Liver (tissue), 8 donors: ENCODE measurements at regions not wholly inside any gene's neighbourhood (a gene's known extent, or its start where the extent isn't known, plus 50 kb on each side); places are given as distances from the start of the nearest gene placed in this dataset.

ENCODE experiments used
- DNase-seq: peaks from one replicate; pipeline ENCODE4 v3.0.0-alpha.2; 2017; ENCODE audit warnings: low spot score
- H3K27ac ChIP-seq, 2 donors: one replicate each; pipeline ENCODE4 v1.7.0; 2013; ENCODE audit warnings: inconsistent platforms in 2 of 2, low read length in 2 of 2, control low read depth in 1 of 2, low read depth in 1 of 2, mild to moderate bottlenecking in 1 of 2
- H3K27me3 ChIP-seq, 4 donors: one replicate each; pipeline versions ENCODE4 v1.6.1 to v1.7.0; 2013; ENCODE audit warnings: low read length in 3 of 4, inconsistent platforms in 1 of 4, mild to moderate bottlenecking in 1 of 4, moderate library complexity in 1 of 4; ENCODE audit not compliant: control insufficient read depth in 4 of 4, insufficient read depth in 4 of 4
- H3K36me3 ChIP-seq, 4 donors: one replicate each; pipeline versions ENCODE4 v1.6.1 to v1.7.0; 2013; ENCODE audit warnings: low read length in 3 of 4, mild to moderate bottlenecking in 3 of 4, low read depth in 1 of 4, moderate library complexity in 1 of 4; ENCODE audit not compliant: control insufficient read depth in 4 of 4, insufficient read depth in 3 of 4
- H3K4me1 ChIP-seq, 4 donors: one replicate each; pipeline versions ENCODE4 v1.6.1 to v1.7.0; 2013; ENCODE audit warnings: low read length in 3 of 4, mild to moderate bottlenecking in 3 of 4, moderate library complexity in 1 of 4; ENCODE audit not compliant: control insufficient read depth in 4 of 4, insufficient read depth in 4 of 4
- H3K4me3 ChIP-seq, 3 donors: one replicate each; pipeline versions ENCODE4 v1.6.1 to v1.7.0; 2013; ENCODE audit warnings: low read length in 3 of 3, control low read depth in 1 of 3, low read depth in 1 of 3, mild to moderate bottlenecking in 1 of 3
- H3K9ac ChIP-seq, 2 donors: one replicate each; pipeline ENCODE4 v1.7.0; 2013; ENCODE audit warnings: low read length in 2 of 2, mild to moderate bottlenecking in 2 of 2, moderate library complexity in 2 of 2, control low read depth in 1 of 2, low read depth in 1 of 2
- H3K9me3 ChIP-seq, 4 donors: one replicate each; pipeline versions ENCODE4 v1.6.1 to v1.7.0; 2013; ENCODE audit warnings: low read length in 3 of 4; ENCODE audit not compliant: control insufficient read depth in 4 of 4
- ATF3 ChIP-seq: IDR thresholded peaks from 2 replicates; pipeline ENCODE4 v1.6.1; 2016; ENCODE audit warnings: antibody characterized with exemption
- CTCF ChIP-seq: fragments of 150-350 bp; IDR thresholded peaks from 2 replicates; pipeline ENCODE4 v1.5.1; 2017; ENCODE audit warnings: improper control_type of control experiment, low read depth, low read length; ENCODE audit not compliant: missing input control
- EGR1 ChIP-seq, 2 donors: IDR thresholded peaks; 2 replicates each; pipeline ENCODE4 v1.6.1; 2016 to 2018; ENCODE audit warnings: antibody characterized with exemption in 2 of 2, low read depth in 2 of 2
- FOXA1 ChIP-seq: IDR thresholded peaks from 2 replicates; pipeline ENCODE4 v1.6.1; 2016; ENCODE audit warnings: antibody characterized with exemption
- FOXA2 ChIP-seq: IDR thresholded peaks from 2 replicates; pipeline ENCODE4 v1.6.1; 2016; ENCODE audit warnings: antibody characterized with exemption
- GABPA ChIP-seq, 2 donors: IDR thresholded peaks in 1 of 2; conservative IDR thresholded peaks in 1 of 2; 2 replicates each; pipeline ENCODE4 v1.6.1; 2016; ENCODE audit warnings: antibody characterized with exemption in 2 of 2, mild to moderate bottlenecking in 1 of 2, moderate library complexity in 1 of 2
- HNF4A ChIP-seq, 2 donors: conservative IDR thresholded peaks; 2 replicates each; pipeline ENCODE4 v1.6.1; 2016; ENCODE audit warnings: antibody characterized with exemption in 2 of 2, mild to moderate bottlenecking in 2 of 2
- HNF4G ChIP-seq: IDR thresholded peaks from 2 replicates; pipeline ENCODE4 v1.6.1; 2016; ENCODE audit warnings: antibody characterized with exemption
- JUND ChIP-seq, 2 donors: IDR thresholded peaks; 2 replicates each; pipeline ENCODE4 v1.6.1; 2016; ENCODE audit warnings: antibody characterized with exemption in 2 of 2
- MAX ChIP-seq: IDR thresholded peaks from 2 replicates; pipeline ENCODE4 v1.6.1; 2016; ENCODE audit warnings: antibody characterized with exemption
- NR2F2 ChIP-seq: IDR thresholded peaks from 2 replicates; pipeline ENCODE4 v1.6.1; 2016; ENCODE audit warnings: antibody characterized with exemption
- RAD21 ChIP-seq, 2 donors: IDR thresholded peaks; 2 replicates each; pipeline ENCODE4 v1.6.1; 2016; ENCODE audit warnings: antibody characterized with exemption in 2 of 2, mild to moderate bottlenecking in 2 of 2
- RXRA ChIP-seq, 2 donors: IDR thresholded peaks; 2 replicates each; pipeline ENCODE4 v1.6.1; 2017 to 2018; ENCODE audit warnings: antibody characterized with exemption in 2 of 2, mild to moderate bottlenecking in 1 of 2
- SP1 ChIP-seq: IDR thresholded peaks from 2 replicates; pipeline ENCODE4 v1.6.1; 2018; ENCODE audit warnings: antibody characterized with exemption, mild to moderate bottlenecking
- TAF1 ChIP-seq: conservative IDR thresholded peaks from 2 replicates; pipeline ENCODE4 v1.6.1; 2016; ENCODE audit warnings: antibody characterized with exemption, mild to moderate bottlenecking
- YY1 ChIP-seq: IDR thresholded peaks from 2 replicates; pipeline ENCODE4 v1.6.1; 2016; ENCODE audit warnings: antibody characterized with exemption, mild to moderate bottlenecking
- WGBS: extraction: QIAGEN DNeasy Blood & Tissue Kit; methylation state at CpG from one replicate; pipeline ENCODE4 v1.1.7; 2013; 5-methylcytosine and 5-hydroxymethylcytosine counted together
- TF ChIP-seq, protein P1 (sequence below): IDR thresholded peaks from 2 replicates; pipeline ENCODE4 v1.6.1; 2016; ENCODE audit warnings: antibody characterized with exemption
- TF ChIP-seq, protein P2 (sequence below): IDR thresholded peaks from 2 replicates; pipeline ENCODE4 v1.6.1; 2016; ENCODE audit warnings: antibody characterized with exemption, mild to moderate bottlenecking
- donor health status: healthy.
- donor health status: healthy.
- donor health status: healthy.
- donor health status: healthy.
- donor health status: healthy.

DNA sequence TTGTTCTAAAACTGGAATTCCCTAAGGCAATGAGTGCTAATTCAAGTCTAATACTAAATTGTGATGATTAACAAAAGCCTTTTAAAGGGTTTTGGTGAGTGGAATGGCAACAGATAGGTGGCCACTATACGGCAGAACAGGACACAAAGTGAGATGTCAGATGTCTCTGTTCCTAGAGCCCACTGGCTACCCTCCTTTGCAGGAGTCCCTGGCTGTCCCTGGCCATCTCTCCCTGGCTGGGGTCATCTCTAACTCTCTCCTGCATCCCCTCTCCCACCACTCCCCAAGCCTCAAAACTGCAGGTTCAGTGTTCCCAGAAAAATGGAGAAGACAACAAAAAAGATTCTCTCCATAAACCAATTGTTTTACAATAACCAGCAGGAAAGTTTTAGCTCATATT is 79.2 kb downstream of the MDH1 start:
- Histone ChIP-seq H3K36me3 (no peaks in the 10 kb centered on the region), H3K9ac (no peak overlapping the region), H3K4me1 (peaks cover 0 to 41% (median 25%) of the 10 kb centered on the region in 4 donors), H3K27me3 (no peaks in the 10 kb centered on the region), H3K9me3 (no peaks in the 10 kb centered on the region), H3K4me3 (no peak overlapping the region), H3K27ac (no peak overlapping the region)
- no peak for TF ChIP-seq HNF4A (conservative IDR thresholded peaks at IDR 0.05)
- no peak for TF ChIP-seq NR2F2
- TF ChIP-seq, protein P1, sequence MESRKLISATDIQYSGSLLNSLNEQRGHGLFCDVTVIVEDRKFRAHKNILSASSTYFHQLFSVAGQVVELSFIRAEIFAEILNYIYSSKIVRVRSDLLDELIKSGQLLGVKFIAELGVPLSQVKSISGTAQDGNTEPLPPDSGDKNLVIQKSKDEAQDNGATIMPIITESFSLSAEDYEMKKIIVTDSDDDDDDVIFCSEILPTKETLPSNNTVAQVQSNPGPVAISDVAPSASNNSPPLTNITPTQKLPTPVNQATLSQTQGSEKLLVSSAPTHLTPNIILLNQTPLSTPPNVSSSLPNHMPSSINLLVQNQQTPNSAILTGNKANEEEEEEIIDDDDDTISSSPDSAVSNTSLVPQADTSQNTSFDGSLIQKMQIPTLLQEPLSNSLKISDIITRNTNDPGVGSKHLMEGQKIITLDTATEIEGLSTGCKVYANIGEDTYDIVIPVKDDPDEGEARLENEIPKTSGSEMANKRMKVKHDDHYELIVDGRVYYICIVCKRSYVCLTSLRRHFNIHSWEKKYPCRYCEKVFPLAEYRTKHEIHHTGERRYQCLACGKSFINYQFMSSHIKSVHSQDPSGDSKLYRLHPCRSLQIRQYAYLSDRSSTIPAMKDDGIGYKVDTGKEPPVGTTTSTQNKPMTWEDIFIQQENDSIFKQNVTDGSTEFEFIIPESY, result no peak
- TF ChIP-seq, protein P2, sequence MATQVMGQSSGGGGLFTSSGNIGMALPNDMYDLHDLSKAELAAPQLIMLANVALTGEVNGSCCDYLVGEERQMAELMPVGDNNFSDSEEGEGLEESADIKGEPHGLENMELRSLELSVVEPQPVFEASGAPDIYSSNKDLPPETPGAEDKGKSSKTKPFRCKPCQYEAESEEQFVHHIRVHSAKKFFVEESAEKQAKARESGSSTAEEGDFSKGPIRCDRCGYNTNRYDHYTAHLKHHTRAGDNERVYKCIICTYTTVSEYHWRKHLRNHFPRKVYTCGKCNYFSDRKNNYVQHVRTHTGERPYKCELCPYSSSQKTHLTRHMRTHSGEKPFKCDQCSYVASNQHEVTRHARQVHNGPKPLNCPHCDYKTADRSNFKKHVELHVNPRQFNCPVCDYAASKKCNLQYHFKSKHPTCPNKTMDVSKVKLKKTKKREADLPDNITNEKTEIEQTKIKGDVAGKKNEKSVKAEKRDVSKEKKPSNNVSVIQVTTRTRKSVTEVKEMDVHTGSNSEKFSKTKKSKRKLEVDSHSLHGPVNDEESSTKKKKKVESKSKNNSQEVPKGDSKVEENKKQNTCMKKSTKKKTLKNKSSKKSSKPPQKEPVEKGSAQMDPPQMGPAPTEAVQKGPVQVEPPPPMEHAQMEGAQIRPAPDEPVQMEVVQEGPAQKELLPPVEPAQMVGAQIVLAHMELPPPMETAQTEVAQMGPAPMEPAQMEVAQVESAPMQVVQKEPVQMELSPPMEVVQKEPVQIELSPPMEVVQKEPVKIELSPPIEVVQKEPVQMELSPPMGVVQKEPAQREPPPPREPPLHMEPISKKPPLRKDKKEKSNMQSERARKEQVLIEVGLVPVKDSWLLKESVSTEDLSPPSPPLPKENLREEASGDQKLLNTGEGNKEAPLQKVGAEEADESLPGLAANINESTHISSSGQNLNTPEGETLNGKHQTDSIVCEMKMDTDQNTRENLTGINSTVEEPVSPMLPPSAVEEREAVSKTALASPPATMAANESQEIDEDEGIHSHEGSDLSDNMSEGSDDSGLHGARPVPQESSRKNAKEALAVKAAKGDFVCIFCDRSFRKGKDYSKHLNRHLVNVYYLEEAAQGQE, result no peak
- no peak for TF ChIP-seq RXRA (IDR thresholded peaks at IDR 0.05)
- TF ChIP-seq JUND (IDR thresholded peaks at IDR 0.05), result no peak
- TF ChIP-seq FOXA2, result no peak
- TF ChIP-seq RAD21 (IDR thresholded peaks at IDR 0.05), result no peak
- no peak for TF ChIP-seq FOXA1
- TF ChIP-seq CTCF, result no peak
- TF ChIP-seq ATF3, result no peak
- no peak for TF ChIP-seq YY1
- TF ChIP-seq SP1, result no peak
- TF ChIP-seq MAX, result no peak
- no peak for TF ChIP-seq EGR1 (IDR thresholded peaks at IDR 0.05; ENCODE audit: low read depth in 2 of 2)
- no peak for TF ChIP-seq TAF1
- TF ChIP-seq GABPA (IDR thresholded peaks at IDR 0.05 in 1 of 2, conservative IDR thresholded peaks at IDR 0.05 in 1 of 2), result no peak
- TF ChIP-seq HNF4G, result no peak
- no peak for DNase-seq
- WGBS, result 91% methylated on average over 1 of the region's 1 CpG
